NCI-H1092 treated with DMSO at 0.1 percent for 48 hours (cell line): ENCODE measurements at regions not wholly inside any gene's neighbourhood (a gene's known extent, or its start where the extent isn't known, plus 50 kb on each side); places are given as distances from the start of the nearest gene placed in this dataset.
"Not testable (repeated sequence)": the region's sequence is repeated elsewhere in the genome, so short reads cannot be mapped to it uniquely, and the experiment has no call there.

Source experiments
- DNase-seq: peaks from one replicate; lab custom pipeline; 2025; lab: John Stamatoyannopoulos, UW

DNA sequence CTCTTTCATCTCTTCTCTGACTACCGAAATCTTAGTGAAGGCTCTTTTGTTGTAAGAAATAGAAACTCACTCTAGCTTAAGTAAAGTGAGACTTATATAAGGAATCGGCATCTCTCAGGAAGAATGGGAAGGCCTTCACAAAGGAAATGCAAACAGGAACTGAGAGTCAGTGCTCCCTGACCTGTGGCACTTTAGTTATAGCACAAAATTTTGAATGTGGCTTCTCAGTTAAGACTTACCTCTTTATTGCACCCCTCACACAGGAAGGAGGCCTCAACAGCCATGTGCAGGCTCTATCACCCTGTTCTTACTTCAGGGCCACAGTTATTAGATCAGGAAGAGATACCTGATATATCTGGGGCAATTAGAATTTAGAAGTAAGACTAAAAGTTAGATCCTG, 224.7 kb upstream of the EGLN3 start:
- DNase-seq: no peak

DNA sequence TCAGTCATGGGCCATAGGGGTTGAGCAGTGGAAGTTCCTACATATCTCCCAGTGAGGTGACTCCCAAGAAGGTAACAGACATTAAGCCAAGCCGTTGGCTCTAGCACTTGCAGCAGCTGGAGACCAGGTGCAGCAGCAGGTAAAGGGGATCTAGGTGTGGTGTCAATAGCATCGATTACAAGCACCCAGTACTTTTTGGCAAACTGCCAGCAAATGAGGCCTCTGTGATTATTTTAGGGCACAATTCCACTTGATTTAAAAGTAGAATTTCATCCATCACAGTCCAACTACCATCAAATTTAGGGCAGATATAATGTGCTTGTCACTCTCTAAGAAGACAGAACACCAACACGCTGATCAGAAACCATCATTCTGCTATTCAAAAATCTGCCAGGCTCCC, 224.1 kb upstream of the EGLN3 start:
- DNase-seq: peak; percentile 34

DNA sequence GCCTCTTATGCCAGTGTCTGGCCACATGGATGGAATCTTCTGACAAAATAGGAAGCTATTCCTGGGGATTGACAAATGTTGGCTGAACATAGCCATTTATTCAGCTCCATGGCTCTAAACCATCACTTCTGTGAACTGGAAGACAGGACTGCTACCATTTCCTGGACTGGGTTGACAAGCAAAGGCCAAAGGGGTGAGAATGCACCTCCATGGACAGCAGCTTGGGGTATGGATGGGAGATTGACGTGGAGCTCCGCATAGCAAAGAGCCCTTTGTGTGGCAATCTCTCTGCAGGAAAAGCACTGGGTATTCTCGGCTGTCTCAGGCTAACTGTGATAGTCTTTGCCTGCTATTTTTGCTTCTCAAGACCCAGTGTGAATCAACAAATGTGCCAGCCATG, 223.0 kb upstream of the EGLN3 start:
- DNase-seq: no peak

DNA sequence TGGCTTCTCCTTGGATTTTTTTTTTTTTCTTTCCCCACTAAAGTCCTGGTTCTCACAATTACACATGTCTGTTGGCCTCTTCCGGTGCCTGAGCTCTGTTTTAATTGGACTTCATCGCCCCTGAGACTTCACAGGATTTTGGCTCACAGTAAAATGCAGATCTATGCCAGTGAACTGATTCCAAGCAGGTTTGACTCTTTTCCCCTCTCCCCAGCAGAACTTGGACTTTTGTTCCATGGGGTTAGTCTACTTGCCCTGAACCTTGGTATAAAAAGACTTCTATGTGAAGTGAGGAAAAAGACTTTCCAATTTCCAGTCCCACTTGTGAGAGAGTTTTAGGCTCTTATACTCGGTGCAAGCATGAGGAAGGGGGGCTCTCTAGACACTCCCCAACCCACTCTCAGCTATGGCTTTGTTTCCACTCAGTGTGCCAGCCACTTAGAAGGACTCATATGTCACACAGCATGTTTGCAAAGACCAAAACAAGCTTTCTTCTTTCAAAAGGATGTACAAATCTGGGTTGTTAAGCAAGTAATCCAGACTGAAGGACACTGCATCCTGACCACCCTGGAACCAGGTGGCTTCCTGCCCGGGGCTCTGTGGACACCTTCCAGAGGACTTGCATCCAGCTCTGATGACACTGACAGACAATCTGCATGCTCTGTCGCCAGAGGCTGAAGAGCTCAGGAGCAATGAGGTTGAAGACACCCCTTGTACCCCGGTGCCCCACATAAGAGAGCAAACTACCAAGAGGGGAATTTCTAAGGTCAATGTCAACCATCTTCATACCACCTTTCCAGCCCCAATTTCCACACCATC, 221.9 kb upstream of the EGLN3 start:
- DNase-seq: no peak

DNA sequence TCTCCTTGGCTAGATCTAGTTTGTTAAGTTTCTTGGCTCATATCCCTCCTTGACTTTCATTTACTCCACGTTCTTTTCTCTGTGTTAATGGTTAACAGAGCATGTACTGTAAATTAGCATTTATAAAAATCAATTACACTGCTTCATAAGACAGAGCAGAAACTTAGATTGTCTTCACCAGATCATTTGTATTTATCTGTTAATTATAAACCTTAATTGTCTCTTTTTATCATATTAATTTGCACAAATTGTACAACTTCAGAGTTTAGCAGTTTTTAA, 221.2 kb upstream of the EGLN3 start:
- no peak for DNase-seq

DNA sequence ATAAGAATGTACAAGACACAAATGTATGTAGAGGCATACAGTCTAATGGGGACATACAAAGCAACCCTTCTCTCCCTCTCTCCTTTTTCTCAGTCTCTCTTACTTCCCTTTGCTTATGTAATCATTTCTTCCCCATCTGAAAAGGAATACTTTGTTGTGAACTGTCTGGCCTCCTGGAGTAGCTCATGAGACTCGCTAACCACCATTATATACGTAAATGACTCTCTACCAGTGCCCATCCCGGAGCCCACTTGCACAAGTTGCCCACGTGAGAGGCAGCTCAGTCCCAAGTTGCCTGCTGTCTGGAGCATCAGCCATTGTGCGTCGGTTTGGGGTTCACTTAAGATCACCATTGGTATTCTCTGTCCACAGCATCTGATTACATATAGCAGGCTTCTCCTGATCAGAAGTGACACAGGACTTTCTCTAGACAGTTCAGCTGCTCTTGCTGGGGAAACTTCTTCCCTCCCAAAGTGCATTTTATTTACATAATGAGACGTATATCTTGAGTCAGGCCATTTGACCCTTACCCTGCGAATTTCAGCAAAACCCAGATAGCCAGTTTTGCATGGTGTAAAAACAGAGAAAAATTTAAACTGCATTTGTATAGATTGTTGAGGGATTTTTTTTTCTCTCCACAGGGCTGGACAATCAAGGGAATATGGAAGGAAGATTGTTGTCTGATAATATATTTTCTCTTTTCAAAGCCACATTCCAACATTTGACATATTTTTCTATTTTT, 220.7 kb upstream of the EGLN3 start:
- no peak for DNase-seq

DNA sequence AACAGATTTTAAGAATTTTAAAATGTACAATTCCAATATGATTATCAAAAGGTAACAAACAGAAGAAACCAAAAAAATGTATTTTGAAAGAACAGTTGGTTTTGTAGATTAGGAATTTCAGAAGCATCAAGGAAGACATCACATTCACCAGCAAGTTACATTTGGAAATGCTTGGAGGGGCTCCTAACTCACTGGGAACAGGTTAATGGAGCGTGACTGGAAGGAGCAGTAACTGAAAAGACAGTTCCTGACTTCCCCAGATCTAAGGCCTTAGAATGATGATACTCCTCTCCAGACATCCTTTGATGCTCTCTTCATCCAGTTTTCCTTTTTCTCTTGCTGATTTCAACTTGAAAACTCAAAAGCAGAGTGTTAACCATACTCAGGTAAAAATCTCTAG, 220.0 kb upstream of the EGLN3 start:
- DNase-seq: no peak

DNA sequence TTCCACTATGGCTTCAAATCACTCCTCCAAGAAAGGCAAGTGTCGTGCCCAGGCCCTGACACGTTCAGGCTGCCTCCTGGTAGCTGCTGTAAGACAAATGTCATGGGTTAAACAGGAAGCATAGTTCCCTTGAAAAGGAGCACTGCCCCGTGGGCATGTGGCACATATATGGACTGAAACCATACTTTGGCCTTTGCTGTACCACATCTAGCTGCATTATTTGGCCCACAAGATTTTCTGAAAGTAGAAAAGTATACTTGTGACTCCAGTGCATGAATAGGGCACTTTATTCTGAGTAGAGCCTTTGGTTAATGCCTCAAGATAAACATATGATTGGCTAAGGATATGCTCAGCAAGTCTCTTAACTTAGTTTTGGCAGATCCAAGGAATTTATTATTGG, 218.7 kb upstream of the EGLN3 start:
- DNase-seq: no peak

DNA sequence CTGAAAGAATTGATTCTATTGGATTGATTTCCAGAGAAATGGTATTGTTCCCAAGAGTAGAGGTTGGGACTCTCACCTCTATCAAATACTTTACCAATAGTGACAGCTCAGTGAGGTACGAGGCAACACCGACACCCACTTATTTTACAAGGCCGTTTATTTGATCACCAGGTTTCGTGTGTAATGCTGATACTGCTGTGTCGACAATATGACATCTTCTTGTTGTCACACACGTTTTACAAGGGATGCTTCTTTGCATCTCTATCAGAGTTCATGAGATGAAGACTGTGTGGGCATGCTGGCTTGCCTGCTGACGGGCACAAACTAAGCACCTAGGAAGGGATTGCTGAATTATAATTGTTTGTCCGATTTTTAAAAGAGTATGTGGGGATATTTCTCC, 217.8 kb upstream of the EGLN3 start:
- DNase-seq: no peak

DNA sequence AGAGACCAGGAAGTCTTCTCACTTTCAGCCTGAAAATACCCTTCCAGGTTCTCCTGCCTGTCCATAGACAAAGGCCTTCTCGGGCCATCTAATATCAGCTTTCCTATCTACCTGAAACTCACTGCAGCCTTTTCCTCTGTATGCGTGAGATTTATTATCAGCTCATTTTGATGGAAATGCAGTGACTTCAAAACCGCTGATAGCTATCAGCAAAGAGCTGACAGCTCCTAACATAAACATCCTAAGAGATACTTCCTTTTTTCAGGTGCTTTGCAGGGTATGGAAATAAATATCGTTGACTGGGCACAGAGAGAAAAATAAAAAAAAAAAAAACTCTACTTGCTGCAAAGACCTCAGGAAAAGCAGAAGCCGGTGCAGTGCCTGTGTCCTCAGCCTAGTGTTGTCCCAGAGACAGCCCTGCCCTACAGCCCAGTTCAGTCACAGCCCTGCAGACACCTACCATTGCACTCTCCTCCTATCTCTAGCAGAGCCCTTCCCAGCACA, 215.0 kb upstream of the EGLN3 start:
- no peak for DNase-seq

DNA sequence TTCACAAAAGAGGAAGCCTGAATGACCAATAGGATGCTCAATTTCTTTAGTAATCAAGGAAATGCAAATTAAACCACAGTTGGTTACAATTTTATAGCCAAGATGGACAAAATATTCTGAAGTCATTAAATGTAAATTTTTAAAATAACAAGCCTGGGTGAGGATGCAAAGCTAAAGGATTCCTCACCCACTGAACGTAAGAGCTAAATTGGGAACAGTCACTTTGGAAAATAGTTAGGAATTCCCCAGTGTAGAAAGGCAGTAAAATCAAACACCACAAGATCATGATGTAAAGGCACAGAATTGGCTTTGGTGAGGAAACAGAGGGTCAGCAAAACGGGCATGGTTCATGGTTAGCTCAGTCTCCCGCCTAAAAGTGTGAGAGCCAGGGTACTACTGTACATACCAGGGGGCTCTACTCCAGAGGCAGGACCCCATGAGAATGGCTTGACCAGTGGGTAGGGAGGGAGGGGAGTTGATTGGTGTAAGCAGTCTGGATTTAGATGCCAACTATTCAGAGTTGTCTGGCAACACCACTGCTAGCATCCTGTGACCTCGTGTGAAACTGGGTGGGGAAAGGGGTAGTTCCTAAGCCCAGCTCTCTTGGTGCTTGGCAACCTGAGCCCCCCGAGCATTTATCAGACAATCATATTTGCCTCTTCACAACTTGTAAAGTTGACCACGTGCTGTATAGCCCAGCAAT, 213.4 kb upstream of the EGLN3 start:
- DNase-seq: no peak

DNA sequence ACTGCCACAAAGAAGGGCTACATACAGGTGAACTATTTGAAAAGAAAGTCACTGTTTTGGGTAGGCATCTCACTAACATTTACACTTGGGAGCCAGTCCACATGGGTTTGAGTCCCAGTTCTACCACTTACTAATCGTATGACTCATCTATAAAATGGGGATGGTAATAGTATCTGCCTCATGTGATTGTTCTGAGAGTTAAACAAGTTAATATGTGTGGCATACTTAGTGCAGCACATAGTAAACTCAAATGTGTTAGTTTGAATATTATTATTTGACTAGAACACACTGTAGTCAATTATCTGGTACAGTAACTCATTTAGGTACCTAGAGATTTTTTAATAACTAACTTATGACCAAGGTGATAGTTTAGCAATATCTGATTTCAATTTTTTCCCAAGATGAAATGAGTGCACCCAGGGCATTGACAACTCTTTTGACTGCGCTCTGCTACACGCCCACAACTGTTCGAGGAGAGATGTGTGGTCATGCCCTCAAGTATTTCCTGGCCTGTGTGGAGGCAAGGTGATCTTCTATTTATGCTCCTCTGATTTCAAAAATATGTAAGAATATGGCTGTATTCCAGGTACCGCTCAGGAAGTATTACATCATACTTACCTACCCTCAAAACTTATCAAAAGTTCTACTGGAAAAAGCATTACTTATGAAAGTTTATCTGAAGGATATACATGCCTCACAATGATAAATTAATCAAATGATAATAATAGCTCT, 210.6 kb upstream of the EGLN3 start:
- DNase-seq: no peak

DNA sequence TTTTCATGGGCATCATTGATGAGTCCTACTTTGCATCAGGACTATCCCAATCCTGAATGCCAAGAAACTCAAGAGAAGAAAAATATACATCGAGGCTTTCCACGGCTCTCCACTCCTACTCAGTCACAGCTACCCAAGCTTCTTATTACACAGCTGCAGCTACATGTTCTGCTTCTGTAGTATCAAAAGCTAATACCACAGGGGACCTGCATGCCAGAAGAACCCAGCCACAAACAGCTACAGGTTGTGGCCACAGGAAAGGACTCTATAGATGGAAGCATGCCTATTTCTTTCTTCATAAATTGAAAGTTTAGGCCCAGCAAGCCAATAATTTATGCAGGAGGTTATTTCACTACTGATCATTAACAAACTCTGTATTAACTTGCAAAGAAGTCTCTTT, 209.7 kb upstream of the EGLN3 start:
- no peak for DNase-seq

DNA sequence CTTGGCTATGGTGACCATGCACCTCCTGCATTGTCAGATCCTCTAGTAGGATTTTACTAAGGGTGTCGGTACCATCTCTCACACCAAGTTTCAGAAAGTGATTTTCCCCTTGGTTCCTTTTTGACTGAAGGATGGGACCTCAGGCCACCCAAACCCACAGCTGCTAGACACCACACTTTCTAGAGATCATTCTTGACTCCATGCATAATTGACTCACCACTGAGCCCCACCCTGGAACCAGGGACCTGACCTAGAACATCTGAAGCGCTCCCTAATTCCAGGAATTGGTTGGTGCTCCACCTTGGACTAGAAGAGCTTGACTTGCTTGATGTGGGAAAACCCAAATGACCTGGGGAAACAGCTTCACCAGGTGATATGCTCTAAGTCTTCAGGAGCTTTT, 206.8 kb upstream of the EGLN3 start:
- DNase-seq: no peak

DNA sequence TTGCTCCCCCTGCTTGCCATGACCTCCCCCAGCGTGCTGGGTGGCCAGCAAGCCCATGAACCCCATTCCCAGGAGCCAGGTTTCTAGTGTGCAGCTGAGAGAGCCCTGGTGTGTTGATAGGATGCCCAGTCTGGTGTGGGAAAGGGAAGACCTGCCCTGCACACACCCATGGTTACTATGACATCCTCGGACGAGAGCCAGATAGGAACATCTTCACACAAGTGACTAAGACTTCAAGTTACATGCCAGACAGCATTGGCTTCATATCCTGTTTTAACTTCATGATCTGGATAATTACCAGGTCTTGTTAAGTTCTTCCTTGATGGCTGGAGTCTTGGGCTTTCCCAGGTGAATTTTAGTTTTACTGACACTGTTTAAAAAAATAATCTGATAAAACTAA, 196.6 kb upstream of the EGLN3 start:
- no peak for DNase-seq

DNA sequence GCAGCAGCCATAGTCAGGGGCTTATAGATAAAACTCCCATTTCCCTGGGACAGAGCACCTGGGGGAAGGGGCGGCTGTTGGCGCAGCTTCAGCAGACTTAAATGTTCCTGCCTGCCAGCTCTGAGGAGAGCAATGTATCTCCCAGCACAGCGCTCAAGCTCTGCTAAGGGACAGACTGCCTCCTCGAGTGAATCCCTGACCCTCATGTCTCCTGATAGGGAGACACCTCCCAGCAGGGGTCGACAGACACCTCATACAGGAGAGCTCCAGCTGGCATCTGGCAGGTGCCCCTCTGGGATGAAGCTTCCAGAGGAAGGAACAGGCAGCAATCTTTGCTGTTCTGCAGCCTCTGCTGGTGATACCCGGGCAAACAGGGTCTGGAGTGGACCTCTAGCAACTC, 189.3 kb upstream of the EGLN3 start:
- not testable (repeated sequence) for DNase-seq

DNA sequence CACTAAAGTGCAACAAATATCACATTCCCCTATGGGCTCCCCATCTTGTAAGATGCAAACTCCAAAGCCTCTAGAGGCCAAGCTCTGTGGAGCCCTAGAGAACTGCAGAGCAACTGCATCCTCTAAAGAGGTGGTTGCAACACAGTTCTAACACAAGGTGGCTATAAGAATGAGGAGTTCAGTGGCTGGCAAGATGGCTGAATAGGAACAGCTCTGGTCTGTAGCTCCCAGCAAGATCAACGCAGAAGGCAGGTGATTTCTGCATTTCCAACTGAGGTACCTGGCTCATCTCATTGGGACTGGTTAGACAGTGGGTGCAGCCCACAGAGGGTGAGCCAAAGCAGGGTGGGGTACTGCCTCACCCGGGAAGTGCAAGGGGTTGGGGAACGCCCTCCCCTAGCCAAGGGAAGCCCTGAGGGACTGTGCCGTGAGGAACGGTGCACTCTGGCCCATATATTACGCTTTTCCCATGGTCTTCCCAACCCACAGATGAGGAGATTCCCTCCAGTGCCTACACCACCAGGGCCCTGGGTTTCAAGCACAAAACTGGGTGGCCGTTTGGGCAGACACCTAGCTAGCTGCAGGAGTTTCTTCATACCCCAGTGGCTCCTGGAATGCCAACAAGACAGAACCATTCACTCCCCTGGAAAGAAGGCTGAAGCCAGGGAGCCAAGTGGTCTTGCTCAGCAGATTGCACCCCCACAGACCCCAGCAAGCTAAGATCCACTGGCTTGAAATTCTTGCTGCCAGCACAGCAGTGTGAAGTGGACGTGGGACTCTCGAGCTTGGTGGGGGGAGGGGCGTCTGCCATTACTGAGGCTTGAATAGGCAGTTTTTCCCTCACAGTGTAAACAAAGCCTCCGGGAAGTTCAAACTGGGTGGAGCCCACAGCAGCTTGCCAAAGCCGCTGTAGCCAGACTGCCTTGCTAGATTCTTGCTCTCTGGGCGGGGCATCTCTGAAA, 188.6 kb upstream of the EGLN3 start:
- DNase-seq: peak; percentile 28

DNA sequence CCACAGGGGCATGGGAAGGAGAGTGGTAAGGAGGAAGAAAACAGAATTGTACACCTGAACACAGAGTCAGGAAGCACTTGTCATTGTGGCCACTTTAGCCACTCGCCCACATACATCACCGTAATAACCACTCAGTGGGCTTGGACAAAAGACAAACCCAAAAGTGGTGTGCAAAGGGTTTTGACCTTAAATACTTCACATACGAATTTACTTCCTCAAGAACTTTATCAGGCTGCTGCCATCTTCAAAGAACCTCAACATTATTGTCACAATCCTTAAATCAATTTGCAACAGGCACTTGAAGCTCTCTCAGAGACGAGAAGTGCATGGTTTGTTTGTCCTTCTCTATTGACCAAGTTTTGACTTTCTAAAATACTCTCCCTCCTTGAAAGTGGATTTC, 187.3 kb upstream of the EGLN3 start:
- no peak for DNase-seq

DNA sequence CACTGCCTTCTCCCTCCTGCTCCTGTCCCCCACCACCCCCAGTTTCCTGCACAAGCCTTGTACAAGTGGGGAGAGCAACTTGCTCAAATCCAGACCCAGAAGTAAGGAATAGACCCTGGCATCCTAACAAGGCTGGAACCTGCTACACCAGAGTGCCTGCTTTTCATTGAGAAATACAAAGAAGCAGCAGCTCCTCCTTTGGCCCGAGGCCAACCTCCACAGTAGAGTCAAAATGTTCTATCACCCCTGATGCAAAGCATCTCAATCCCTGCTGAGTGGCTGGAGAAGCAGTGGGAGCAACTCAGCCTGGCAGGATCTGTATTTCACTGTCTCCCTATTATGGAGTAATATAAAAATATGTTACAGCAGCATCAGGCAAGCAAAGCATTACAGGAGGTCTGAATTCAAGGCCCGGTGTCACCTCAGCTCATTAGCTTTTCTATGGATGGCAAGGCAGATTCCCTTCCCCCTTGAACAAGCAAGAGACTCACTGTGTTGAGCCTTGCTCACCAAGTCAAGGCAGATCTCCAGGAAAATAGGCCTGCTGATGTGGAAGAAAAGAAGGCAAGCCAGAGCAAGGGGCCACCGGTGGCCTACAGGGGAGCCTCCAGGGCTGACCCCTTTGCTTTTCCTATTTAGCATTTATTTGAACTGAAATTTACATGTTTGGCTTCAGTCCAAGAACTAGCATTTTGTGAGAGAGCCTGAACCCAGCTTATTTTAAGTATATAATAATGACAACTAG, 186.3 kb upstream of the EGLN3 start:
- DNase-seq: no peak

DNA sequence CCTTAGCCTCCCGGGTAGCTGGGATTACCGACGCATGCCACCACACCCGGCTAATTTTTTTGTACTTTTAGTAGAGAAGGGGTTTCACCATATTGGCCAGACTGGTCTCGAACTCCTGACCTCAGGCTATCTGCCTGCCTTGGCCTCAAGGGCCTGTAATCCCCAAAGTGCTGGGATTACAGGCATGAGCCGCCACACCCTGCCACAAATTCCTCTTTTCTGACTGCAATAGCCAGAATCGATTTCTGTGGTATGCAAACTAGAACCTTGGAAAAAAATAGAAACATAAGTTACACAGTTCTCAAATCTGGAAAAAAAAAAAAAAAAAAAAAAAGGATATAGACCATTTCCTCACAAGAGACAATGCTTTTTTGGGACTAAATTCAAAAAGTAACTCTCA, 184.6 kb upstream of the EGLN3 start:
- DNase-seq: no peak

DNA sequence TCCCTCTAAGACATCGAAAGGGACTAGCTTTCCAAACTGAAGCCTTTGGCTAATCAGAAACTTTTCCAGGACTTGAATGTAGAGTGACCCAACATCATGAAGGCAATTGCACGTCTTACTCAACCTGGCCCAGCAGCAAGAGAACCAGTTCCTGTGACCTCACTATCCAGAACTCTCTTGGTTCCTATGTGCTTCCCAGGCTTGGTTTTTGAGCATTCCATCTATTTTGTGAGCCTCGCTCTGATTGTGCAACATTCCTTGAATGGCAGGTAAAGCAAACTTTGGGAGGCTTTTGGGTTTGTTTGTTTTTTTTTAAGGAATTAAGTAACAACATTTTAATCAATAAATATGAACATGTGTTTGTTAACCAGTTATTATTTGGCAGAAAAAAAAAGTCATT, 183.6 kb upstream of the EGLN3 start:
- DNase-seq: no peak
